IMR-90 (cell line): ENCODE measurements at regions not wholly inside any gene's neighbourhood (a gene's known extent, or its start where the extent isn't known, plus 50 kb on each side); places are given as distances from the start of the nearest gene placed in this dataset.

Source experiments
- CEBPB ChIP-seq: IDR thresholded peaks from 2 replicates; pipeline ENCODE4 v1.6.1; 2012; ENCODE audit warnings: low read depth, low read length, improper control_type of control experiment
- CTCF ChIP-seq: conservative IDR thresholded peaks from 2 replicates; pipeline ENCODE4 v1.5.1; 2012; ENCODE audit warnings: mild to moderate bottlenecking, low read depth, low read length, improper control_type of control experiment
- MXI1 ChIP-seq: IDR thresholded peaks from 2 replicates; pipeline ENCODE4 v1.6.1; 2012; ENCODE audit warnings: low read depth, mild to moderate bottlenecking, low read length, moderate library complexity, borderline replicate concordance
- POLR2A ChIP-seq: IDR thresholded peaks from 2 replicates; pipeline ENCODE4 v1.6.1; 2012; ENCODE audit warnings: mild to moderate bottlenecking, low read depth, low read length
- RFX5 ChIP-seq: IDR thresholded peaks from 2 replicates; pipeline ENCODE4 v1.8.0; 2012; ENCODE audit warnings: low read depth, mild to moderate bottlenecking, low read length, moderate library complexity
- SMC3 ChIP-seq: fragments of 150-350 bp; IDR thresholded peaks from 2 replicates; pipeline ENCODE4 v1.6.1; 2016; ENCODE audit warnings: low read depth, mild to moderate bottlenecking, antibody characterized with exemption, low read length, moderate library complexity
- USF2 ChIP-seq: fragments of 150-350 bp; IDR thresholded peaks from 2 replicates; pipeline ENCODE4 v1.6.1; 2017; ENCODE audit warnings: mild to moderate bottlenecking, antibody characterized with exemption, low read length, low read depth

DNA sequence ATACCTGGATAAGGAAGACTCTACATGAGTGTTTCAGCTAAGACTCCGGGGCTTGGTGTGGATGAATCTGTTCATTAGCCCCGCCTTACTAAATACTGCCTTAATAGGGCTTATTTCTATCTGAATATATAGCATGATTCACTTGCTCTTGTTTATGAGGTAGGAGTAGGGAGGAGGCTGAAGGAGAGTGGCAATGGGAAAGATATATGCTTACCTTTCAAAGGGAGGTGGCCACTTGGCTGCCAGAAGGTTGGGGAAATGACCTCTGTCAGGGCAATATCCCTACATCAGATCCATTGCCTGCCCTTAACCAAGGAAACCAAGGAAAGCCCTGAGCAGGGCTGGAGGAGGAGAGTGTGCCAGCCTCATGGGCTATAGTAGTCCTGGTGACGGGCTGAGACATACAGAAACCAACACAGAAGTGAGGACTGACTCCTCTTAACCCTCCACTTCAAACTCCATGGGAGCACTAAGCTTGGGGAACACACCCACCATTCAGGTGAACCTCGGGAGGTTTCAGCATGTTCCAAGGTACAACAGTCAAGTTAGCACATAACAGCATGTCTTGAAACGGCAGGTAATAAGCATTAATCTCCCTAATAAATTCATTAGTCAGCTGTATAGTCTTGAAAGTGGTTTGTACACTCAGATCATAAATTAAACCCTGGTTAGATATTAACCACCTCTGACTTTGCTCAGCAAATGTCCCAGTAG lies 80.1 kb downstream of the EOMES start:
- no peak for TF ChIP-seq CTCF
- TF ChIP-seq POLR2A, result no peak
- TF ChIP-seq SMC3, result no peak
- TF ChIP-seq USF2, result no peak
- TF ChIP-seq RFX5, result no peak
- TF ChIP-seq MXI1, result no peak
- TF ChIP-seq CEBPB, result no peak
